ENCODE measurements at regions not wholly inside any gene's neighbourhood (a gene's known extent, or its start where the extent isn't known, plus 50 kb on each side); places are given as distances from the start of the nearest gene placed in this dataset.
"Not testable (repeated sequence)": the region's sequence is repeated elsewhere in the genome, so short reads cannot be mapped to it uniquely, and the experiment has no call there.

GRCh38 chr20:1845163-1845523 lies 50.1 kb upstream of the SIRPA start:
- no peak for DNase-seq
- intact Hi-C loops (cut with DNase I), result no loop called here

GRCh38 chr20:1844325-1845162 lies 50.7 kb upstream of the SIRPA start:
- peak in 27 of 42 donors; percentile 20 to 69 (median 52) for DNase-seq
- intact Hi-C loops (cut with DNase I), result no loop called here

- intact Hi-C loops (cut with DNase I), result no loop called here
- DNase-seq, result no peak
Observed at GRCh38 chr20:1842281-1842680, 52.9 kb upstream of the SIRPA start.

- intact Hi-C loops (cut with DNase I), result no loop called here
- DNase-seq, result peak in 32 of 42 donors; percentile 26 to 82 (median 56)
Observed at GRCh38 chr20:1841554-1842140, 53.6 kb upstream of the SIRPA start.

GRCh38 chr20:1840817-1841553 lies 54.2 kb upstream of the SIRPA start:
- DNase-seq, result no peak
- intact Hi-C loops (cut with DNase I), result no loop called here

- DNase-seq; intact Hi-C loops (cut with DNase I): not testable (repeated sequence)
Observed at GRCh38 chr20:1839376-1840317, 55.6 kb upstream of the SIRPA start.

GRCh38 chr20:1838556-1839279 lies 56.5 kb upstream of the SIRPA start:
- intact Hi-C loops (cut with DNase I), result no loop called here
- peak in 16 of 42 donors; percentile 22 to 68 (median 54) for DNase-seq

- intact Hi-C loops (cut with DNase I), result no loop called here
- DNase-seq, result peak in 1 of 42 donors; percentile 42
Observed at GRCh38 chr20:1835186-1836035, 59.8 kb upstream of the SIRPA start.

- intact Hi-C loops (cut with DNase I), result no loop called here
- DNase-seq, result no peak
Observed at GRCh38 chr20:1833728-1834726, 61.2 kb upstream of the SIRPA start.

- no peak for DNase-seq
- intact Hi-C loops (cut with DNase I), result no loop called here
Observed at GRCh38 chr20:1833216-1833615, 62.0 kb upstream of the SIRPA start.

- intact Hi-C loops (cut with DNase I), result no loop called here
- DNase-seq, result peak in 3 of 42 donors; percentile 27 to 50 (median 50)
Observed at GRCh38 chr20:1832634-1833033, 62.6 kb upstream of the SIRPA start.

- intact Hi-C loops (cut with DNase I), result no loop called here
- DNase-seq, result no peak
Observed at GRCh38 chr20:1831606-1832005, 63.6 kb upstream of the SIRPA start.

GRCh38 chr20:1831096-1831495 lies 64.1 kb upstream of the SIRPA start:
- no peak for DNase-seq
- intact Hi-C loops (cut with DNase I), result no loop called here

GRCh38 chr20:1830240-1830639 lies 65.0 kb upstream of the SIRPA start:
- peak; percentile 33 to 92 (median 79) for DNase-seq
- intact Hi-C loops (cut with DNase I), result no loop called here

- peak in 1 of 42 donors; percentile 45 for DNase-seq
- intact Hi-C loops (cut with DNase I), result no loop called here
Observed at GRCh38 chr20:1829531-1829930, 65.7 kb upstream of the SIRPA start.

GRCh38 chr20:1828786-1829131 lies 66.4 kb upstream of the SIRPA start:
- DNase-seq, result no peak
- intact Hi-C loops (cut with DNase I), result no loop called here
